ENCODE measurements at regions not wholly inside any gene's neighbourhood (a gene's known extent, or its start where the extent isn't known, plus 50 kb on each side); places are given as distances from the start of the nearest gene placed in this dataset.
"Not testable (repeated sequence)": the region's sequence is repeated elsewhere in the genome, so short reads cannot be mapped to it uniquely, and the experiment has no call there.

- Histone ChIP-seq H3K27me3 (ENCODE audit: low read depth) (no peaks in the 10 kb centered on the region), H3K36me3 (replicated peaks) (no peaks in the 10 kb centered on the region), H3K9me3 (no peaks in the 10 kb centered on the region), H3K4me1 (no peaks in the 10 kb centered on the region), H3K4me3 (no peak overlapping the region)
- in situ Hi-C loops (cut with MboI; ENCODE audit: low sequenced_read_pairs): no loop called here
- peak in 1 of 2 experiments; percentile 15 for DNase-seq (ENCODE audit: low spot score in 2 of 2)
Measured at GRCh38 chr15:38768970-38769369, 204.4 kb upstream of the RASGRP1 start.

- Histone ChIP-seq H3K4me1 (no peaks in the 10 kb centered on the region), H3K4me3 (no peak overlapping the region), H3K27me3 (ENCODE audit: low read depth) (no peaks in the 10 kb centered on the region), H3K36me3 (replicated peaks) (no peaks in the 10 kb centered on the region), H3K9me3 (no peaks in the 10 kb centered on the region)
- no peak for DNase-seq (ENCODE audit: low spot score in 2 of 2)
- in situ Hi-C loops (cut with MboI; ENCODE audit: low sequenced_read_pairs): no loop called here
Measured at GRCh38 chr15:38769492-38769891, 204.9 kb upstream of the RASGRP1 start.

GRCh38 chr15:38774076-38774475, 209.5 kb upstream of the RASGRP1 start:
- H3K9me3 ChIP-seq; H3K36me3 ChIP-seq (replicated peaks); H3K4me1 ChIP-seq; DNase-seq (ENCODE audit: low spot score in 2 of 2); in situ Hi-C loops (cut with MboI; ENCODE audit: low sequenced_read_pairs); H3K4me3 ChIP-seq; H3K27me3 ChIP-seq (ENCODE audit: low read depth): not testable (repeated sequence)

- in situ Hi-C loops (cut with MboI; ENCODE audit: low sequenced_read_pairs): no loop called here
Measured at GRCh38 chr15:38781196-38781595, 216.6 kb upstream of the RASGRP1 start.

DNA sequence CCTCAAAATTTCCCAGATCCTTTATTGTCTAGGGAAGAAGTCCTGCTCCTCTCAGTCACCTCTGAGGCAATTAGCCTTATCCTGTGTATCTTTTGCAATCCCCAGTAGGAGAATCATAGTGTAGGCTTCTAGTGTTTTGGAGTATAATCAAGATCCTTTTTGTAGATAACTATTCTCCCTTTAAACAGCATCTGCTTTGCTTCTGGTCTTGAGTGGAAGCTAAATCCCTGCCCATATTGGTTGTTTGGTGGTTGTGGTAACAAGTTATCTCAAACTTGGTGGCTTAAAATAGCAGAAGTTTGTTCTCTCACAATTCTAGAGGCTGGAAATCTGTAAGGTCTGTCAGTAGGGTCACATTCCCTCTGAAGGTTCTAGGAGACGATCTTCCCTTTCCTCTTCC, 217.5 kb upstream of the RASGRP1 start:
- Histone ChIP-seq H3K27me3 (ENCODE audit: low read depth) (no peaks in the 10 kb centered on the region), H3K4me1 (no peaks in the 10 kb centered on the region), H3K9me3 (no peaks in the 10 kb centered on the region), H3K4me3 (no peak overlapping the region), H3K36me3 (replicated peaks) (no peaks in the 10 kb centered on the region)
- in situ Hi-C loops (cut with MboI; ENCODE audit: low sequenced_read_pairs): no loop called here
- no peak for DNase-seq (ENCODE audit: low spot score in 2 of 2)

More at GRCh38 chr15:38781196-38781595, 216.6 kb upstream of the RASGRP1 start:
- no peaks in the 10 kb centered on the region for H3K9me3 ChIP-seq
- H3K36me3 ChIP-seq (replicated peaks): no peaks in the 10 kb centered on the region
- H3K4me1 ChIP-seq: no peaks in the 10 kb centered on the region
- no peak overlapping the region for H3K4me3 ChIP-seq
- no peaks in the 10 kb centered on the region for H3K27me3 ChIP-seq (ENCODE audit: low read depth)
- DNase-seq (ENCODE audit: low spot score in 2 of 2): no peak

DNA sequence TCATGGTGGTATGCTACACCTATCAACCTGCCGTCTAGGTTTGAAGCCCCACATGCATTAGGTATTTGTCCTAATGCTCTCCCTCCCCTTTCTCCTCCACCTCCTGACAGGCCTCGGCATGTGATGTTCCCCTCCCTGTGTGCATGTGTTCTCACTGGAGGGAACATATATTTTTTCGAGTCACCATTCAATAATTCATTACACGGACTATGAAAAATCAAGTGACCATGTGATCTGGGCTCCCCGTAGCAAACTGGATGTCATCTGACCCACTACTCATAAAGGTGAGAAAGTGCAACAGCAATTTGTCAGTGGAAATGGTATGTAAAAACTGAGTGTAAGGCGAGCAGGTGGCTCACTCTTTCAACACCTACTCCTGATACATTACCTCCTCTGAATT, 224.3 kb upstream of the RASGRP1 start:
- DNase-seq (ENCODE audit: low spot score in 2 of 2): no peak
- no peak overlapping the region for H3K4me3 ChIP-seq
- in situ Hi-C loops (cut with MboI; ENCODE audit: low sequenced_read_pairs): no loop called here
- H3K4me1 ChIP-seq: no peaks in the 10 kb centered on the region
- no peaks in the 10 kb centered on the region for H3K36me3 ChIP-seq (replicated peaks)
- H3K9me3 ChIP-seq: no peaks in the 10 kb centered on the region
- no peaks in the 10 kb centered on the region for H3K27me3 ChIP-seq (ENCODE audit: low read depth)

GRCh38 chr15:38789566-38789965, 225.0 kb upstream of the RASGRP1 start:
- H3K9me3 ChIP-seq: no peaks in the 10 kb centered on the region
- H3K4me1 ChIP-seq: no peaks in the 10 kb centered on the region
- in situ Hi-C loops (cut with MboI; ENCODE audit: low sequenced_read_pairs): no loop called here
- no peaks in the 10 kb centered on the region for H3K27me3 ChIP-seq (ENCODE audit: low read depth)
- no peak for DNase-seq (ENCODE audit: low spot score in 2 of 2)
- H3K4me3 ChIP-seq: no peak overlapping the region
- no peaks in the 10 kb centered on the region for H3K36me3 ChIP-seq (replicated peaks)

- DNase-seq (ENCODE audit: low spot score in 2 of 2): no peak
- Histone ChIP-seq H3K4me3 (no peak overlapping the region), H3K36me3 (replicated peaks) (no peaks in the 10 kb centered on the region), H3K4me1 (no peaks in the 10 kb centered on the region), H3K9me3 (no peaks in the 10 kb centered on the region), H3K27me3 (ENCODE audit: low read depth) (no peaks in the 10 kb centered on the region)
- in situ Hi-C loops (cut with MboI; ENCODE audit: low sequenced_read_pairs): no loop called here
Measured at GRCh38 chr15:38793206-38793810, 228.7 kb upstream of the RASGRP1 start.

DNA sequence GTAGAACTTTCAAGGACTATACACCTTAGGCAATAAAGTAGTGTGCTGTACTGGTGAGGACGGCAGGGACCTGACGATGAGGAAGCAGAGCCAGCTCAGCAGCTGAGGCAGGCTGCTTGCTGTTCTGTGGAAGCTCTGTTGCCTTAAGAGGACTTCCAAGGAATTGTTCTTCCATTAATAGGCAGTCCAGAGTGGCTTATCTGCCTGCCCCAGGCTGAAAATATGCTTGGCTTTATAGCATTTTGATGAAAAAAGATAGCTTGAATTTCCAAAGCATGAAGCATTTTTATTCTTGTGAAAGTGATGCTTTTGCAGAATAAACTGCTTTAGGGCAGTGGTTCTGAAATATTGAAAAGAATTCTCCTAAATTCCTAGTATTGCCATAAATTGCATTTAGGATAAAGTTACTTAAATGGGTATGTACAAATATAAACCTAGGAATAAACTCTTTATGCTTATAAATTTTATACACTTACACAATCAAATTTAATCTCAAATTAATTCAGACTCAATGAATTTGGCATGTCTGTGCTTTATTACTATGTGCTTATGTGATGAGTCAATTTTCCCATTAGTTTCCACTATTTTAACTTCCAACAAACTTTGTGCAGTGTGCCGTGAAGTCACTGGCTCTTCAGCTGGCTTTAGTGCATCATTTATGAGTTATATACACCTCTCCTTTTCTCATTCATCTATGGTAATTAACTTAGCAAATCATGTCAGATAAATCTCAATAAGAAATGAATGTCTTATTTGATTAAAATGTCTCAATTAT, 231.0 kb upstream of the RASGRP1 start:
- Histone ChIP-seq H3K4me3 (no peak overlapping the region), H3K27me3 (ENCODE audit: low read depth) (no peaks in the 10 kb centered on the region), H3K36me3 (replicated peaks) (no peaks in the 10 kb centered on the region), H3K4me1 (no peaks in the 10 kb centered on the region), H3K9me3 (no peaks in the 10 kb centered on the region)
- DNase-seq (ENCODE audit: low spot score in 2 of 2): no peak
- in situ Hi-C loops (cut with MboI; ENCODE audit: low sequenced_read_pairs): no loop called here

DNA sequence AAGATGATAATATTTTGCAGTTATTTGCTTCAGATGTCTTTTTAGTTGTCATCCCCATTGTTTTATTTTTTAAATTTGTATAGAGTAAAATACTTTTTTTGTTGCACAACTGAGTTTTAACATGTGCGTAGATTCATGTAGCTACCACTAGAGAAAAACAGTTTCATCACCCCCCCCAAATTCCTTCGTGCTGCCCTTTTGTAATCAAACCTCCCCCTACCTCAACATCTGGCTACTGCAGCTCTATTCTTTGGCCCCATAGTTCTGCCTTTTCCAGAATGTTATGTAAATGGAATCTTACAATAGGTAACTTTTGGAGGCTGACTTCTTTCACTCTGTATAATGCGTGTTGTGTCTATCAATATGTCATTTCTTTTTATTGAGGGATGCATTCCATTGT, 232.0 kb upstream of the RASGRP1 start:
- no peaks in the 10 kb centered on the region for H3K4me1 ChIP-seq
- no peak overlapping the region for H3K4me3 ChIP-seq
- DNase-seq (ENCODE audit: low spot score in 2 of 2): no peak
- H3K36me3 ChIP-seq (replicated peaks): no peaks in the 10 kb centered on the region
- in situ Hi-C loops (cut with MboI; ENCODE audit: low sequenced_read_pairs): no loop called here
- no peaks in the 10 kb centered on the region for H3K27me3 ChIP-seq (ENCODE audit: low read depth)
- H3K9me3 ChIP-seq: no peaks in the 10 kb centered on the region

DNA sequence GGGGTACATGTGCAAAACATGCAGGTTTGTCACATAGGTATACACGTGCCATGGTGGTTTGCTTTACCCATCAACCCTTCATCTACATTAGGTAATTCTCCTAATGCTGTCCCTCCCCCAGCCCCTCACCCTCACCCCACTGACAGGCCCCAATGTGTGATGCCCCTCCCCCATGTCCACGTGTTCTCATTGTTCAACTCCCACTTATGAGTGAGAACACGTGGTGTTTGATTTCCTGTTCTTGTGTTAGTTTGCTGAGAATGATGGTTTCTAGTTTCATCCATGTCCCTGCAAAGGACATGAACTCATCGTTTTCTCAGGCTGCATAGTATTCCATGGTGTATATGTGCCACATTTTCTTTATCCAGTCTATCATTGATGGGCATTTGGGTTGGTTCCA, 232.9 kb upstream of the RASGRP1 start:
- H3K4me3 ChIP-seq; H3K36me3 ChIP-seq (replicated peaks); DNase-seq (ENCODE audit: low spot score in 2 of 2); H3K9me3 ChIP-seq; H3K27me3 ChIP-seq (ENCODE audit: low read depth); in situ Hi-C loops (cut with MboI; ENCODE audit: low sequenced_read_pairs); H3K4me1 ChIP-seq: not testable (repeated sequence)

DNA sequence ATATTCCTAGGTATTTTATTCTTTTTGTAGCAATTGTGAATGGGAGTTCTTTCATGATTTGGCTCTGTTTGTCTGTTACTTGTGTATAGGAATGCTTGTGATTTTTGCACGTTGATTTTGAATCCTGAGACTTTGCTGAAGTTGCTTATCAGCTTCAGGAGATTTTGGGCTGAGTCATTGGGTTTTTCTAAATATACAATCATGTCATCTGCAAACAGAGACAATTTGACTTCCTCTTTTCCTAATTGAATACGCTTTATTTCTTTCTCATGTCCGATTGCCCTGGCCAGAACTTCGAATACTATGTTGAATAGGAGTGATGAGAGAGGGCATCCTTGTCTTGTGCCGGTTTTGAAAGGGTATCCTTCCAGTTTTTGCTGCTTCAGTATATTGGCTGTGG, 234.6 kb upstream of the RASGRP1 start:
- H3K4me3 ChIP-seq; in situ Hi-C loops (cut with MboI; ENCODE audit: low sequenced_read_pairs); H3K9me3 ChIP-seq; H3K4me1 ChIP-seq; DNase-seq (ENCODE audit: low spot score in 2 of 2); H3K27me3 ChIP-seq (ENCODE audit: low read depth); H3K36me3 ChIP-seq (replicated peaks): not testable (repeated sequence)

- no peaks in the 10 kb centered on the region for H3K9me3 ChIP-seq
- no peaks in the 10 kb centered on the region for H3K36me3 ChIP-seq (replicated peaks)
- H3K4me3 ChIP-seq: no peak overlapping the region
- no peak for DNase-seq (ENCODE audit: low spot score in 2 of 2)
- no peaks in the 10 kb centered on the region for H3K4me1 ChIP-seq
- in situ Hi-C loops (cut with MboI; ENCODE audit: low sequenced_read_pairs): no loop called here
- H3K27me3 ChIP-seq (ENCODE audit: low read depth): no peaks in the 10 kb centered on the region; the same call in 1 of the 2 replicates
Measured at GRCh38 chr15:38809621-38810020, 245.0 kb upstream of the RASGRP1 start.

DNA sequence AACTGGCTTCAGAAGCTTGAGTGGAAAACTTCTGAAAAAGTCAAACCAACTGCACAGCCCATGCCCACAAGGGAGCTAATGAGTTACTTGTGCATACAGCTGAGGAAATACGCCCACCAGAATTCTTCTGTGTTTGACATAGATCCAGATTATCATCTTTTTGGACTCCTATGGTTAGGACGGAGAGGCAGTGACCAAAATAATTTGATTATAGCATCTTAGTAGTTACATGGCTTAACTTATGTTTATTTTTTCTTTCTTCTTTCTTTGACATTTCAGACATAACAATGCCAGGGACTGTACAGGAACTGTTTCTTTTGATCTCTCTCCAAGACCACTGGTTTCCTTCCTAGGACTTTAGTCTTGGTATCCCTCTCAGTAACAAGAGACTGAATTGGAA, 246.1 kb upstream of the RASGRP1 start:
- H3K27me3 ChIP-seq (ENCODE audit: low read depth): no peaks in the 10 kb centered on the region; the same call in 1 of the 2 replicates
- H3K9me3 ChIP-seq: no peaks in the 10 kb centered on the region
- no peaks in the 10 kb centered on the region for H3K36me3 ChIP-seq (replicated peaks)
- in situ Hi-C loops (cut with MboI; ENCODE audit: low sequenced_read_pairs): no loop called here
- H3K4me3 ChIP-seq: no peak overlapping the region
- DNase-seq (ENCODE audit: low spot score in 2 of 2): no peak
- H3K4me1 ChIP-seq: no peaks in the 10 kb centered on the region

Measured in HAP-1 (cell line).